NCI-H2029 (cell line): ENCODE measurements at regions not wholly inside any gene's neighbourhood (a gene's known extent, or its start where the extent isn't known, plus 50 kb on each side); places are given as distances from the start of the nearest gene placed in this dataset.

ENCODE experiments used
- DNase-seq: peaks from one replicate; lab custom pipeline; 2025; lab: John Stamatoyannopoulos, UW

DNA sequence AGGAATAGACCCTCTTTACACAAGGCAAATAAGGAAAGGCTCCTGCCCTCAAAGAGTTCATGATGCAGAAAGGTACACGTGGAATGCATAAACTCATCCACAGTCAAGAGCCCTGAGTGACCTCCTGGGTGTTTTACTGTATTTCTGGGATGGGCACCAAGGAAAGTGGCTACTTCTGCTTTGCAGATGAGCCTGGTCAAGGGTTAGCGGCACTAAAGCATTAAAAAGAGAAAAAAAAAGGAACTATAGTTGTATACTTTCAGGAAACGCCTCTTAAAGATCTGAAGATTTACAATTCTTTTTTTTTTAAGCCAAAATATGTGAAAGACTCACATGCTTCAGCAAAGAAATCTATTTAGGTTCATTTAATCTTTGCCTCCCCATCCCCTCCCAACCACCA, 366.2 kb upstream of the PDE4D start:
- no peak for DNase-seq

DNA sequence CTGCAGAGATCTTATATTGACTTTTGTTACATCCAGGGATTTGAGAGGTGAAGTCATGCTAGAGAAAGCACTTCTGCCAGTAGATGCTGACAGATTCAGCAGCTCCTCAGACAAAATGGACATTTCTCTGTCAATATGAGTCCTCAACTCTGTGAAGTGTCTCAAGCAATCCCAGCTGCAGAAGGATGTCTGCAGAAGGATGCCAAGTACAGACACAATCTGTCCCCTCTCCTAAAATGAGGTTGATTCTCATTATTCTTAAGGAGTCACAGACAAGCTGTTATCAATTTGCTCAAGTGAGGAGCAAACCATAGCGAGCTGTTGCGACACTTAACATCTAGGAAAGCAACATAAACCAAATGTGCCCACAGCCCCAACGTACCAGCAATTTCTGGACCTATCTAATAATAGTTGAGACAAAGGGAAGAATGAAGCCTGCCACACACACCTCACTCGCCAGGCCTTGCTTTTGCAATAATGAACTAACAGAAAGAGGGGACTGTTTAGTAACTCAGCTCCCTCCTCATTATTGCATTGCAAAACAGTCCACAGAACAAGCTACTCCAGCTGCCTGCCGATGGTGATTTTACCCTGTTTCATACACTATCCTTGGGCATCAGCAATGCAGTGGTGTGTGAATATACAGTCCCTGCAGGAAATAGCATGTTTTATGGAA, 364.2 kb upstream of the PDE4D start:
- no peak for DNase-seq

DNA sequence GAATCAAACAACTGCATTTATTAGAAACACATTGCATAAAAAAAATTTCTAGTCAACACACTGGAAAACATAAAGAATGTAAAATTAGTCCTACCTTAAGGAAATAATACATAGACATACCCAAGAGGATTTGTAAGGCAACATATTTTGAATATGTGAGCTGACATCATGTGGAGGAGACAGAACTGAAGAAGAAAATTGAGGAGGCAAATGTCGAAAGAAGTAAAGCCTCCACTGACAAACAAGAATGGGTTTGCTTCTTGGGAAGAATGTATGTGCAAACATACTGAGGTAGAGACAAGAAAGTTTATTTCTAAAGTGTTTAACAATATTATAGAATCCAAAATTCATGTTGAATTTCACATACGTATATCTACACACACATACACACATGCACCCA, 363.0 kb upstream of the PDE4D start:
- DNase-seq: no peak

DNA sequence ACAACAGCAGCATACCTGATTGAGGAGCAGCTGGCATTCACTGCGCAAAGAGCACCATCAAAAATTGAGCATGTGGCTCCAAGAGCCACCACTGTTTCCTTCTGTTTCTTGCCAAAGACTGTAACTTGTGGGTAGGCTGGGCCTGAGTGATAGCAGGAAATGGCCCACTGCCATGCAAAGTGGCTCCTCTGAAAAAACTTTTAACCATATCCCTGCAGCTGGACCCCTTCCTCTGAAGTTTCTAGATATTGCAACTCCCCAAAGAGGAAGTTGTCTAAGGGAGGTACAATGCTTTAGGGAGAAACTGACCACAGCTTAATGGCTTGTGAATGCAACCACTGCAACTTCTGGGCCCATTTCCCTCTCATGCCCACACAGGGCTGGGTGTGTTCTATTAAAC, 355.4 kb upstream of the PDE4D start:
- no peak for DNase-seq

DNA sequence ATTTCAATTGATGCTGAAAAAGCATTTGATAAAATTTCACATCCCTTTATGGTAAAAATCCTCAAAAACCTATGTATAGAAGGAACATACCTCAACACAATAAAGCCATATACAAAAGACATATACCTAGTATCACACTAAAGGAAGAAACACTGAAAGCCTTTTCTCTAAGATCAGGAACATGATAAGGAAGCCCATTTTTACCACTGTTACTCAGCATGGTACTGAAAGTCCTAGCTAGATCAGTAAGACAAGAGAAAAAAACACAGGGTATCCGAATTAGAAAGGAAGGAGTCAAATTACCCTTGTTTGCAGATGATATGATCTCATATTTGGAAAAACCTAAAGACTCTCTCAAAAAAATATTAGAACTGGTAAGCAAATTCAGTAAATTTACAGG, 350.2 kb upstream of the PDE4D start:
- DNase-seq: no peak

DNA sequence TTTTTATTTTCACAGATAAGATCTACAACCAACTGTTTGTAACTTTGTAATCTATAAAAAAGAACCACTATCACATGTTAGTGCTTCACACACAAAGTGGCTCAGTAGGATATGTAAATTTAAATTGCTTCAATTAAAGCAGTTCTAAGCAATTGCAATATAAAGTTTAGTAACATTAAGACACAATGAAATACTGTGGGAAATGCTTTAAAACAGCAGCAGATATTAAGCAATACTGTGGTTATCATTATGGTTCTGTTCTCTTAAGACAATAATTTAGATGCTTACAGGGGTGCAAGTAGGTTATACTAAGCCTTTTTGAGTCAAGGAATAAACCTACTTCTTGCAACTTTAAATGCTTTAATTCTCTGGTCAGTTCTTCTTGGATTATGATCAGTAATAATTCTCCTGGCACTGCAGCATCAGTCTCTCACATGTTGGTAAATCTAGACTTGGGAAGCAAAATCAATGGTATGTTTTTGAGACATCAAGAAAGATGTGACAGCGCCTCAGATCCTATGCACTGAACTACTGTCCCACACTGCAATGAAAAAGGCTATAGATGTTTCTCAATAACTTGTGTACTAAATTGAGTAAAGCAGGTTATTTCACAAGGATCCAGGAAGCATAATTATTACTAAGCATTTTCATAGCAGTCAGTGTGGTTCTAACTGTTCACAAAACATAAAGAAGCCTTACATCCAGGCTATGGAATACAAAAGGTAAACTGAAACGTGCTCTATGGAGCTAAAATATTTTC, 338.7 kb upstream of the PDE4D start:
- DNase-seq: no peak

GRCh38 chr5:60230456-60230855, 336.9 kb upstream of the PDE4D start:
- DNase-seq: no peak

- no peak for DNase-seq
These were observed 336.2 kb upstream of the PDE4D start for GRCh38 chr5:60229691-60230185.

GRCh38 chr5:60228676-60229075, 335.1 kb upstream of the PDE4D start:
- DNase-seq: no peak

GRCh38 chr5:60226128-60226527, 332.6 kb upstream of the PDE4D start:
- DNase-seq: no peak

DNA sequence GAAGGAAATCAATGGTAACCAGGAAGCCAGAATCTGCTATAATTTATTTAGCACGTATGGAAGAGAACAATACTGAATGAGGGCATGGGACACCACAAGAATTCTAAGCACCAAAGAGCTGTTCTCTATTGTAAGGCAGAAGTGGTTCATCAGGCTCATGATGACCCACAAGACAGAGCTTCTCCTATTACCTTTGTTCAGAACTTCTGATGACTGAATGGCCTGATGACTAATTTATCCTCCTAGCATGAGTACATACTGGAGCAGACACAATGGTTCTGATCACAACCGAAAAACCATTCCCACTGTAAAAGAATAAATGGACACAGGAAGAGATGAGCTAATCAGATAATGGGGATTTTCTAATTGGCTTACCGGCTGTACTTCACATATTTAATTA, 329.8 kb upstream of the PDE4D start:
- peak; percentile 52 for DNase-seq

- no peak for DNase-seq
These were observed 326.4 kb upstream of the PDE4D start for GRCh38 chr5:60219921-60220320.

DNA sequence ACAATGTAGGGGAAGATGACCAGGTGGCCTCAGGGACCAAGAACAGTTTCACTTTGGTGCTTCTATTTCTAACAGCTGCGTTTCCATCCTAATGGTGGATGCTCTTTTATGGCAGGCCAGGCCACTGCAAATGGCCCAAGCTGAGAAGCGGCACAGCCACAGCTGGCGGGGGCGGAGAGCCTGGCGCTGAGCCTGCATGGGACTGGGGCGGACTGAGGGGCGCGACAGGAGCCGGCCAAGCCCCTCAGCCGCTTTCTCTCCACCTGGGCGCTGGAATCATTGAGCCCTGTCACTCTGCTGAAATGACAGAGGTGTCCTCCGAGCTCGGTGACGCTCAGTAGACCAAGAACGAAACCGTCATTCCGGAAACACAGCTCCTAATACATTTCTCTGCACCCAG, 317.3 kb upstream of the PDE4D start:
- no peak for DNase-seq

DNA sequence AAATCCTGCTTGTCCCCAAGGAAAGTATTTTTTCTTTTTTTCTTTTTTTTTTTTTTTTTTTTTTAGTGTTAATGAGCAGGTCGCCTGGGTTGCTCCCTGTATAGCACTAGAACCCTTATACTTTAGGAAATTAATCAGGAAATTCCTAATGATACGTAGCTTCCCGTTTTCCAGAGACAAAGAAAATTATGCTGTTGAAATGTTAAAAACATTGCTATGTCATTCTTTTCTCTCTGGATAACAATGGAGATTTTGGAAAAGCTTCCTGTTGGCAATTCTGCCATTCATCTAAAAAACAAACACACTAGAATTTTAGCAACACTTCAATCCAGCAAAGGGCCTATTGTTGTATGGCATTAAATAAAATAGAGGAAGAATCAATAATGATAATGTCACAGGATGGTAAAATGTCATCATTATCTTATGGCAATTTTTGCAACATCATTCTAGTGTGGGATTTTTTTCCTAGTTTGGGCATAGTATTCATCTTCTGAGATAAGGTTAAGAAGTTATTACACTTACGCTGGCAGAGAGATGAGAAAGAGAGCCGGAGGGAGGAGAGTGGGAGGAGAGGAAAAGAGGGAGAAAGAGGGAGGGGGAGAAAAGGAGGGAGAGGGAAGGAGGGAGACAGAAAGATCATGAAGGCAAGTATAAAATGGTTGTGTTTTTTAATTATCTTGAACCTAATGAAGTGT, 315.8 kb upstream of the PDE4D start:
- DNase-seq: no peak

DNA sequence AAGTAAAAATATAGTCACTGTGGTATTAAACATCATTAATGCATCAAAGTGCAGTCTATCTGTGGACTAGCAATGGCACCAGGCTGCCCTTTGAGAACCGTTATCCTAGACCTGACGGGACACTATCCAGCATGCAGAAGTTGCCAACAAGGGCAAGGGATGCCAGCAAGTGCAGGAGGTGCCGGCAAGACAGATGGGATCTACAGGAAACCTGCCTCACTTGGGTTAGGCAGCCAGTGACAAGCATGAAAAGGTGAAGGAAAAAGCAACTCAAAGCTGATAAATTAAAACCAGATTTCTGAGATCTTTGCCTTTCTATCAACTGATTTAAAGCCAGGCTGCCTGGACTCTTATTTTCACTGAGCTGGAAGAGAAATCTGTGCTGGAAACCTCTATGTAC, 315.2 kb upstream of the PDE4D start:
- DNase-seq: no peak

GRCh38 chr5:60207040-60207439, 313.5 kb upstream of the PDE4D start:
- peak; percentile 21 for DNase-seq

DNA sequence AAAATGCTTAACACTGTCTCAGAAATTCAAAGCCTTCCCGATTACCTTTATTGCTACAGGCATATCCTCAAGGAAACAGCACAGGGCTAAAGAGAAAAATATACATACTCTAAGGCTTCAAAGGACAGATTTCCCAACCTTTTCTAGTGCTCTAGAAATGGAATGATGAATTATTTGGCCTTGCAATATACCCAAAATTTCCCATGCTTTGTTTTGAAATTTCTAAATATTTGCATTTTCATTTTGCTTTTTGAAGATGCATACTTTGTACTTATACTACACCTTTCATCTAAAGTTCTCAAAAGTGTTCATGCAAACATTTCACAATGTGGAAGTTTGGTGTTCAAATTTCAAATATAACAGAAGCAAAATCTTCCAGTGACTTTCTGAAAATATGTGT, 312.7 kb upstream of the PDE4D start:
- DNase-seq: no peak

- no peak for DNase-seq
These were observed 311.5 kb upstream of the PDE4D start for GRCh38 chr5:60205071-60205470.

DNA sequence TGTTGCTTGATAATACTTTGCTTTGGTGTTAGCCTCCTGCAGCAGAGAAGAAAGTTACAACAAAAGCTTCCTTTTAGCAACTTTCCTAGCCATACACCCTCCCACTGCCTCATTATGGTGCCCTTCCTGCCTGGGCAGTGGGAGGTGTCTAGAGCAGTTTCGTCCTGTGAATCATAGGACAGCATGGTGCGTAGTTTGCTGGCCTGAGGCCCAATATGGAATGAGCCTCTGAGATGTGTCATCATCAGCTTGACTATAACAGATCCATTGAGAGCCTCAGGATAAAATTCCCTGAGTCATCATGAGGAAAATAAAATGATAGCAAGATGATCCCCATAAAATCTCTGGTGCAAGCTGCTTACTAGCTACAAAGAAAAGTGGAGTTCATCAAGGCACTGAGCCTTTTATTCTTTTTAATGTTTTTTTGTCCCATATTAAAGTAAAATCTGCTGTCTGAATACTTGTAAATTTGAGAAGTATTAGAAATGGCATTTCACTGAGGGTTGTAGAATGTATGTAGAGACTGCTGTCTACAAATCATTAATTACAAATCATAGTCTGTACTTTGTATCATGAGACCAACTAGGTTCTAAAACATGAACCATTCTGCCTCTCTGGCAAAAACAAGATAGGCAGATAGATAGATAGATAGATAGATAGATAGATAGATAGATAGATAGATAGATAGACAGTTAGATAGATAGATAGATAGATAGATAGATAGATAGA, 303.0 kb upstream of the PDE4D start:
- no peak for DNase-seq

- no peak for DNase-seq
These were observed 302.0 kb upstream of the PDE4D start for GRCh38 chr5:60195551-60195950.

DNA sequence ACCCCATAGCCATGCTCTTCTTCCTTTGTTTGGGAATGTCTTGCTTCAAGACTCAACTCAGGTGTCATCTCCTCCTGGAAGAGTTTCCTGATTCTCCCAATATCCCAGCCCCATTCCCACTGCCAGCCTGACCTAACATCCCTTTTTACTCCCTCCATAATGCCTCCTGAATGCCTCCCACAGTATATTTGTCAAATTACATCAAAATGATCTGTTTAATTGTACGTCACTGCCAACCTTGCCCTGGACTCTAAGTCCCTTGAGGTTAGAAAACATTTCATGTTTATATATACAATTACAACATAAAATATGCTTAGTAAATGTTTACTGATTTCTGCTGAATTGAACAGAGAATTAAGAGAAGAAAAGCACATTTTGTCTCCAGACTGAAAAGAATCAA, 301.6 kb upstream of the PDE4D start:
- no peak for DNase-seq
